ENCODE measurements at regions not wholly inside any gene's neighbourhood (a gene's known extent, or its start where the extent isn't known, plus 50 kb on each side); places are given as distances from the start of the nearest gene placed in this dataset.

GRCh38 chr10:78578929-78579328 is 489.8 kb upstream of the ZMIZ1 start (continued):
- no peak for TF ChIP-seq SP1 (IDR thresholded peaks at IDR 0.05; ENCODE audit: low read depth)
- no peak for TF ChIP-seq POLR2A (IDR thresholded peaks at IDR 0.05; ENCODE audit: borderline replicate concordance, extremely low read depth, insufficient read depth, insufficient read length)
- TF ChIP-seq SIN3A (IDR thresholded peaks at IDR 0.05; ENCODE audit: low read depth) = no peak
- no peak for TF ChIP-seq CEBPB (IDR thresholded peaks at IDR 0.05; ENCODE audit: low read depth)
- TF ChIP-seq REST (IDR thresholded peaks at IDR 0.05; ENCODE audit: low read depth) = no peak
- no peak for TF ChIP-seq CBX3 (IDR thresholded peaks at IDR 0.05; ENCODE audit: low read depth)
- no peak for TF ChIP-seq TCF7L2 (IDR thresholded peaks at IDR 0.05; ENCODE audit: borderline replicate concordance, extremely low read depth, insufficient read depth, insufficient read length)

GRCh38 chr10:78579576-78579975 is 489.2 kb upstream of the ZMIZ1 start:
- Histone ChIP-seq H3K4me1 (ENCODE audit: control insufficient read depth in 1 of 2, insufficient read depth in 2 of 2, low read length in 2 of 2) (peaks cover 0 to 5% of the 10 kb centered on the region in 2 experiments; a peak in 2 of 4 replicates), H2AFZ (ENCODE audit: low read depth, low read length, poor library complexity, severe bottlenecking) (no peak overlapping the region), H3K9ac (ENCODE audit: low read length) (no peak overlapping the region), H4K20me1 (ENCODE audit: insufficient read depth) (no peaks in the 10 kb centered on the region), H3K36me3 (ENCODE audit: control insufficient read depth in 1 of 2, insufficient read depth in 2 of 2, low read length in 2 of 2) (no peaks in the 10 kb centered on the region), H3K4me3 (replicated peaks in 1 of 2; ENCODE audit: low read depth in 1 of 2, low read length in 2 of 2) (no peak overlapping the region), H3K27me3 (ENCODE audit: insufficient read depth, low read length) (no peaks in the 10 kb centered on the region), H3K79me2 (ENCODE audit: insufficient read depth, low read length) (no peaks in the 10 kb centered on the region), H3K4me2 (ENCODE audit: low read length) (no peak overlapping the region), H3K27ac (ENCODE audit: low read depth, low read length) (no peak overlapping the region), H3K9me2 (ENCODE audit: insufficient read depth) (no peaks in the 10 kb centered on the region), H3K9me3 (ENCODE audit: control insufficient read depth in 1 of 2, insufficient read depth in 1 of 2, low read depth in 1 of 2, low read length in 2 of 2) (no peaks in the 10 kb centered on the region)
- DNase-seq (ENCODE audit: low read depth, low spot score) (no peak), ATAC-seq (no peak)
- ChIA-PET POLR2A (no interaction called here), CTCF (no interaction called here), RAD21 (ENCODE audit: low non-redundant PET in 1 of 2, low total read pairs in 2 of 2, uncharacterized antibody in 2 of 2, unreplicated experiment in 2 of 2) (no interaction called here)
- BruUV-seq (replicated peaks) = no TSS peak
- intact Hi-C loops (cut with micrococcal nuclease) = no loop called here
- TF ChIP-seq SP1 (IDR thresholded peaks at IDR 0.05; ENCODE audit: low read depth) (no peak), TCF7L2 (IDR thresholded peaks at IDR 0.05; ENCODE audit: borderline replicate concordance, extremely low read depth, insufficient read depth, insufficient read length) (no peak), FOSL1 (IDR thresholded peaks at IDR 0.05; ENCODE audit: low read depth) (no peak), MAX (IDR thresholded peaks at IDR 0.05) (no peak), SRF (IDR thresholded peaks at IDR 0.05; ENCODE audit: low read depth) (no peak), EGR1 (IDR thresholded peaks at IDR 0.05; ENCODE audit: low read depth) (no peak), ZFX (IDR thresholded peaks at IDR 0.05) (no peak), RAD21 (IDR thresholded peaks at IDR 0.05; ENCODE audit: low read depth) (no peak), POLR2AphosphoS5 (IDR thresholded peaks at IDR 0.05; ENCODE audit: low read depth, low read length) (no peak), REST (IDR thresholded peaks at IDR 0.05; ENCODE audit: low read depth) (no peak), SIN3A (IDR thresholded peaks at IDR 0.05; ENCODE audit: low read depth) (no peak), ZBTB33 (IDR thresholded peaks at IDR 0.05; ENCODE audit: extremely low read depth, insufficient replicate concordance, low read length) (no peak), ZNF274 (IDR thresholded peaks at IDR 0.05; ENCODE audit: low read depth, low read length) (no peak), CBX3 (IDR thresholded peaks at IDR 0.05; ENCODE audit: low read depth) (no peak), EZH2 (IDR thresholded peaks at IDR 0.05) (no peak), JUND (IDR thresholded peaks at IDR 0.05) (no peak)

Measured in HCT116 (cell line).